ENCODE measurements at regions not wholly inside any gene's neighbourhood (a gene's known extent, or its start where the extent isn't known, plus 50 kb on each side); places are given as distances from the start of the nearest gene placed in this dataset.

DNA sequence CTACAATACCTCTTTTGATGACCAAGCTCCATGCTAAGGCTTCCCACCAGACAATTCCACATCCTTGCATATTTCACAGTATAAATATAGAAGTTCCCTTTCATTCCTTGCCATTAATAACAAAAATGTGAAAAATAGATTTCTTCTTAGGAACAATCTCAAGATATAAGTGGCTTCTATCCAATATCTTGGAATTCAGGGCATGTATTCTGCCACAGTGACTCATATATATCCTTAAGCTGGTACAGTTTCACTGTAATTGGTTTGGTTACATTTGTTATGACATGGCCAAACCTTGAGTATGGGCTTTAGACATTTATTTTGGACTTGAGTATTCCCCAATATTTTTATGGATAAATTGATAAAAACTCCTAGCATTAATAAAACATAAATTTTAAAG, 181.7 kb upstream of the DDX53 start (continued):
- TF ChIP-seq MNT (conservative IDR thresholded peaks at IDR 0.05) = no peak
- no peak for TF ChIP-seq MYBL2 (IDR thresholded peaks at IDR 0.05; ENCODE audit: low read depth)
- TF ChIP-seq MYBL2 (CRISPR knock-in tag; IDR thresholded peaks at IDR 0.05; ENCODE audit: borderline replicate concordance) = no peak
- no peak for TF ChIP-seq MTF1 (CRISPR knock-in tag; IDR thresholded peaks at IDR 0.05; ENCODE audit: borderline replicate concordance)
- TF ChIP-seq PYGO2 (tag; IDR thresholded peaks at IDR 0.05) = no peak
- TF ChIP-seq ZBTB2 (IDR thresholded peaks at IDR 0.05) = no peak
- no peak for TF ChIP-seq BCLAF1 (IDR thresholded peaks at IDR 0.05; ENCODE audit: borderline replicate concordance in 1 of 2, control insufficient read depth in 1 of 2, low read depth in 2 of 2, low read length in 1 of 2)
- no peak for TF ChIP-seq RBM34 (IDR thresholded peaks at IDR 0.05; ENCODE audit: borderline replicate concordance, insufficient read depth, low read length)
